H1 (cell line): ENCODE measurements at regions not wholly inside any gene's neighbourhood (a gene's known extent, or its start where the extent isn't known, plus 50 kb on each side); places are given as distances from the start of the nearest gene placed in this dataset.

Experiments used
- CBX8 ChIP-seq: fragments of 300-800, 300-1000 bp; sonication (generic); IDR thresholded peaks from 2 replicates; pipeline ENCODE4 v1.7.1; 2016; ENCODE audit warnings: low read depth, low read length, borderline replicate concordance
- SUZ12 ChIP-seq: fragments of 200-600 bp; sonication (generic); IDR thresholded peaks from 2 replicates; pipeline ENCODE4 v1.6.1; 2012; ENCODE audit warnings: mild to moderate bottlenecking, inconsistent platforms, low read length, moderate library complexity, mixed read lengths

DNA sequence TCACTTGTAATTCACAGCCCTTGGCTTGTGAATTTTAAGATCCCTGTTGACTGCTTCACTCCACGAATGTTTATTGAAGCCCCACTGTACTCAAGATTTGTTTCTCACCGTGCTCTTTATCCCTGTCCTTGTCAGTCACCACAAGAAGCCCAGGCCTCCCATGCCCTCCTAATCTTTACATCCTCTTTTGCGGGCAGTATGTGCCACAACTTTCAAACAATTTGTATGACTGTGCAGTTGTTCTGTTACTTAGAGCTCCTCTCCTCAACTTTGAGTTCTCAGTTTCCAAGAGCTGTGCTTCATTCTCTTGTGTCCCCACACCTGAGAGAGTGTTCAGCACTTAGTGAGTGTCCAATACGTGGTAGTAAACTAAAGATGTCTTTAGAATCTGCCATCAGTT lies 467.7 kb downstream of the NKX6-1 start (continued):
- TF ChIP-seq SUZ12 (no peak), CBX8 (no peak)
